Stimulated activated CD4-positive, alpha-beta T cell treated with anti-CD3 and anti-CD28 coated beads, Interleukin-2, amount 100 ng/mL, for 24 hours (primary cell): ENCODE measurements at regions not wholly inside any gene's neighbourhood (a gene's known extent, or its start where the extent isn't known, plus 50 kb on each side); places are given as distances from the start of the nearest gene placed in this dataset.

Experiments used
- DNase-seq, 2 donors: peaks; one replicate each; pipeline ENCODE4 v3.0.0-alpha.2; 2020

DNA sequence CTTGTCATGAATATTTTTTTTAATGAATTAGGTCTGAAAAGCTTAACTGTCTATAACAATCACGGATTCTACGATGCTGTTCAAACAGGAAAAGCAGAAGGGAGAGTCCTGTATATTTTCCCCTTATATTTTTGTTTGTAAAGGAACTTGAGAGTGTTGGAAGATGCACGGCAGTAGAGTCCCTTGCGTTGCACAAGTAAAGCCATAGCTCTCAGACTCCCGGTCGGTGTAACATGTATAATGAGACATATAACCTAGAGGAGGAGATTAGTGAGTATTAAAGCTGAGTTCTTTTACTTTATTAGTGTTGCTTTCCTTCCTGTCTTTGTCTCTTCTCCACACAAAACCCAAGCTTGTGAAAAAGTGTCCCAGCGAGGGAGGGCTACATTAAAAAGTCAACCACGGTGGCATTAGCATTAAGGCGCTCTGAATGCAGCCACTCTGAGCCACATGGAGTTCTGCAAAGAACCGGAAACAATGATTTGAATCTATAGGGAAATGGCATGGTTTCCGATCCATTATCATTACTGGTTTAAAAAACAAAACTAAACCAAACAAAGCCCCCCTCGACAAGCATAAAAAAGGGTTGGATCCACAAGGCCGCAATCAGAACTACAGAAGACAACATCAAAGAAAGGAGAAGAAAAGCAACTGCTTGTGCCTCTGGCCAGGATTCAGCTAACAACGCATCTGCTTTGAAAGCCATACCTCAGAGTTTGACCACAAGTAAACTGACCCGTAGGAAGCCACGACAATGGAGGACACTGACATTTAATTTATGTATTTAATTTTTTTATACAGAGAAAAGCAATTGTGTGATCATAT, 356.8 kb downstream of the LMO4 start:
- DNase-seq: no peak

DNA sequence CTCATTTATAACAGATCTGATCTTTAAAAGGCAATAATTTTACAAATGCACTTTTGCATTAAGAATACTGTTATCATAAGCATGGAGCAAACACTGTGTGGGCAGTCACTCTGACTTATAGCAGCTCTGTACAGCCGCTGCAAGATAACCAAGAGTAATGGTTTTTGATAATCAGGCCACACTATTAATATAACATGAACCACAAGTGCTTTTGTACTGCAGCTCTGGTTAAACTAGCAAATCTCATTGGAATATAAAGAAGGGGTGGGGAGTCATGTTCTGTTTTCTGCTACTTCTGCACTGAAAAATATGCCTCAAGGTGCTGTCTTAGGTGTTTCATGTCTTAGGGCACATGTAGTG, 357.4 kb downstream of the LMO4 start:
- no peak for DNase-seq

DNA sequence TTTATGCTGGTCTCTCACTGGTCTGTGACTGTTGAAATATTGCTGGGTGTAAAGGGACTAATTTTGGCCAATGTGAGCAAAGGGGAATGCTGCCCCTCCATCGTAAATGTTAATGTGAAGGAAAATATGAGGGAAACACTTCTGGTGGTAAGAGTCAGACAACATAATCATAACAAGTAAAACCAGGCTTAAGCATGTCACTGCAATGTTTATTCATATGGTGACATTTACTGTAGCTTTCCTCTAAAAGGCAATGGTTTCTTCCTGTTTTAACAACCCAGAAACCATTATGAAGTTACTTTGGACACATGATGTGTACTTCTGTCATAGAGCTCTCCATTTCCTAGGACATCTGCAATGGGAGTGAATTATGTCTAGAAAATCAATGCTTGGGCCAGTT, 358.0 kb downstream of the LMO4 start:
- no peak for DNase-seq

DNA sequence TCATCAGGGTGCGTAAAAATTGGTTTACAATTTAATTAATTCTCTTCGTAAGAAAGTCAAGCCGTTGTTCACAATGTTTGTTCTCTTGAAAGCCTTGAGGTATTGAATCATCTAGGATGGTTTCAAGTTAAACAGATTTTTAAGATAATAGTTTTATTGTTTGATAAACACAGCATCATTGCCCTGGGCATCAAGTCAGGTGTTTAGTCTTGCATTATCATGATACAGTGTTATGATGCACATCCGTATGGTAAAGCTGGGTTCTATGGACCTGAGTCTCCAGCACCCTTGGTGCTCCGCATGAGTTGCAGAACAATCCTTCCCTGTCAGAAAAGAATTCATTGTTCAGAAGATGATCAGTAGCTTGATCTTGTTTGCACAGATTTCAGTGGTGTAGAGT, 359.5 kb downstream of the LMO4 start:
- no peak for DNase-seq

DNA sequence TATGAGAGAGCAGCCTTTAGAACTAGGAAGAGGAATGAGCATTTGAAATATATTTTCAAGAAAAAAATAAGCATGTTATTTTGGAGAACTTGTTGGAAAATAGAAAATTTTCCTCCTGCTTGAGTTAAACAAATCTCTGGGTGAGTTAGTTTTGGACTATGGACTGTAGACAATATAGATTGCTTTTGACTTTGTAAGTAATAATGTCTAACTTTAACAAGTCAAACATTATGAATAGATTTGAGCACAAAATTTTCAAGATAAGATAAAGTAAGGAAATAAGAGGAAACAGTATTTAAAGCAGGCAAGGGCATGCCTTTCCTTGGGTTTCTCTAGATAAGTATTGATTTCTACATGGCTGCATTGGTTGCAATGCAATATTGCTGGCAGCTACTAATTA, 360.8 kb downstream of the LMO4 start:
- no peak for DNase-seq

DNA sequence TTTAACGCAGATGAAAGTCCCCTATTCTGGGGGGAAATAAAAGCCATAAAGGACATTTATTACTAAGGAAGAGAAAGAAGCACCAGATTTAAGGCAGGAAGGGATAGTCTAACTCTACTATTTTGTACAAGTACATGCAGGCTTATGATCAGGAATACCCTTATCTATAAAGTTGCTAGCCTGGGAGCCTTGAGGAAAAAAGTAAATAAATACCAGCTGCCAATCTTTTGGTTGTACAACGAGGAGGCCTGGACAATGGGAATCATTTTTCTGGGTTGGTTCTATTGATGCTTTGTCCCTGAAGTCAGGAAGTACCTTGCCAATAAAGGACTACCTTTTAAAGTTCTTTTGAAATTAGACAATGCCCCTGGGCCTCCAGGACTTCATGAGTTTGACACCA, 367.8 kb downstream of the LMO4 start:
- no peak for DNase-seq

DNA sequence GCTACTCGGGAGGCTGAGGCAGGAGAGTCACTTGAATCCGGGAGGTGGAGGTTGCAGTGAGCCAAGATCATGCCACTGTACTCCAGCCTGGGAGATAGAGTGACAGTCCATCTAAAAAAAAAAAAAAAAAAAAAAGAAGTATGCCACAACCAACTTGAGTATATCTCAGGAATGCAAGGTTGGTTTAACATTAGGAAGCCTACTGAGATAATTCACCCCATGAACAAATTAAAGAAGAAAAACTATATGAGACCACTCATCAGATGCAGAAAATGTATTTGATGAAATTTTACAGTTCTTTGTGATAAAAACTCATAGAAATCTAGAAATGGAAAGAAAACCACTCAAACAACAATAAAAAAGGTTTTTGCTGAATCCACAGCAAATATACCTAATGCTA, 373.8 kb downstream of the LMO4 start:
- no peak for DNase-seq

DNA sequence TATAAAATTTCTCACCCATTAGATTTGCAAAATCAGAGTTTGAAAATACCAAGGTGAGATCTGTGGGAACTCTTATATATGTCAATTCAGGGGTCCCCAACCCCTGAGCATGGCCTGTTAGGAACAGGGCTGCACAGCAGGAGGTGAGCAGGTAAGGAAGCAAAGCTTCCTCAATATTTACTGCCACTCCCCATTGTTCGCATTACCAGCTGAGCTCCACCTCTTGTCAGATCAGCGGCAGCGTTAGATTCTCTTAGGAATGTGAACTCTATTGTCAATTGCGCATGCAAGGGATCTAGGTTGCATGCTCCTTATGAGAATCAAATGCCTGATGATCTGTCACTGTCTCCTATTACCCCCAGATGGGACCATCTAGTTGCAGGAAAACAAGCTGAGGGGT, 376.6 kb downstream of the LMO4 start:
- no peak for DNase-seq

DNA sequence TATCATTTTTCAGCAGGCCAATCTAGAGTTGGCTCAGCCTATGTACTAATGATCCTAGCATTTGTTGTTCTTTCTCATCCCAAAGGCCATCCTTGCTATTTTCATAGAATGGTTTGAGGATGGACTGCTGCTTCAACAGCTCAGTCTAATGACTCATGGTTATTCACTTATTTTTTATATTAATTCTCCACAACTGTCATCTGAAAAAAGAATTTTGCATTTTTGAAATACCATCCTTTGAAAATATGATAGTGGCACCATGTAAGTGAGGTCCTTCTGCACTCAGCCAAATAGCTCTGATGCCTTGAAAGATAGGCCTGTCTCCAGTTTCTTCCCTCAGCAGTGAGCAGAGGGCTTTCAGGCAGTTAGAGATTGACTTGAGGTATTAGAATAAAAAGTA, 377.5 kb downstream of the LMO4 start:
- DNase-seq: no peak

DNA sequence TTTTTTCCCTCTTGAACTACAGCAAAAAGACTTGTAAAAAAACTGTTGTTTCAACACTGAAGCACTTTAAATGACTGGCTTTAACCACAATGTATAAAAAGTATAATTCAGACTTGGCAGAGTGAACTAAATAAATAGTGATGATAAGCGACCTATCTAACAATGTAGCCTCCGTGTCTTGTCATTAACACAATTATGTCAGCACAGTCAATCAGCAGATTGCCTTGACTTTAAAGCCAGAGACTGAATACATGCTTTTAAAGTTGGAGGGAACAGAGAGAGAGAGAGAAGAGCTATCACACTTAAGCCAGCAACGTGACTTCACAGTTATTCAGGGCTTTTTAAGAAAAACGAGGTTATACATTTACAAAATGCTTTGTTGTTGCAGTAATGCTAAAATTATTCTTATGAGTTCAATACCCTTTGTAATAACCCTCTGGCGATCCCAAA, 378.1 kb downstream of the LMO4 start:
- no peak for DNase-seq

DNA sequence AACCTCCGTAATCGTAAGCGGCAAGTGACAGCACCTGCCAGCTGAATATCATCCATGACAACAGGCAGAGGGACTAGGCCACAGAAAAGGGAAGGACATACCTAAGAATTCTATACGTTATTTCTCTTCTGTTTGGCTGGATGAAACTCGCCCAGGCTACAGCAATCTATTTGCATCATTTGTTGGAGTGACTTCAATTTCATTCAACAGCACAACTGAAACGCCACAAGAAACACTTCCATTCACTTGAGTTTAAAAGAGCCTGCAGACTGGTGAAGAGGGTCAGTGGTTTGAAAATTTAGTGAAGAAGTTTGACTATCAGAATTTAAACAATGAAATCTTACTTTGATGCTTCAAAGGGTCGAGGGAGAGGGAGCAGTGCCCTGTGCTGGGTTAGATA, 378.7 kb downstream of the LMO4 start:
- no peak for DNase-seq

DNA sequence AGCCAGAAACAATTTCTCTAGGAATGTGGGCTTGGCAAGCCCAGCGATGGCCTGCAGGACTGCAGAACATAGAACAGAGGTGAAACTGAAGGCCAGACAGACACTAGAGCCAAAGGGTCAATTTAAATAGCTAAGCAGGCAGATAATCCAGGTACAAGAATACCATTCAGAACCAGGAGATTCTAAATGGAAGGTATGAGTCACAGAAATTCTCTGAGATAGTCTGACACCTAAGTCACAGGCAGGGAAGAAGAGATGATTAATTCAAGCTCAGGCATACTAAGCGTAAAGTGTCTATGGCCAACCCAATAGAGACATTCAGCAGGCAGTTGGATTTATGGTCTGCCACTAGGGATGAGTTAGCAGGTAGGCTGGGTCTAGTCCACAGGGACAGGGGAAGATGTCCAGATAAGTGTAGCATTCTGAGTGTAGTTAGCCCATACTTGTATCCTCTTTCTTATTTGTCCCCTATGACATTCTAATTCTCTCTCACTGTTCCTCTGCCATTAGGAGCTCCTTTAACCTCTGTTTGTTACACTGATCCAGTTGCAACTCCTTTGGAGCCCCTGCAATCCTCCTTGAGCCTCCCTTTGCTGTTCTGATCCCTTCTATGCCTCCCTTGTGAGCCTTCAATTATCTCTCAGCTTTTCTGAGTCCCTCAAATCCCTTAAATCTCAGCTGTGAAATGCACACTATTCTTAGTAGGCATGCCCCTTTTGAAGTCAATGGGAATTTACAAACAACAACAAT, 383.8 kb downstream of the LMO4 start:
- DNase-seq: no peak

DNA sequence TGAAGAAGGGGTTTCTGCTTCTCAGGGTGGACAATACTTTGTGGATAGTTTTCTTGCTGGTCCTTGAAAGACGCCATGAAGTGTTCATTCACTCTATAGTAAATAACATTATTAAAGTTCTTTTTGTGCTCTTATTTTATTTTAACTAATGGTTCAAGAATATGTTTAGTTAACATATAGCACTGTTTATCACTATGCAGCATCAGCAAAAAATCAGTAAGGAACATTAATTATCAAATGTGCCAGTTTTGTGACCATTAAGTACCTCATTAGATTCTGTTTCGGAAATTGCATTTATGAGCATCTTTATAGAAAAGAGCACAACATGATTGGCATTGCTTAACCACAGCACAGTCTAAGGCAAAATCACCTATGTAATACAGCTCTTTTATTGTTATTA, 385.6 kb downstream of the LMO4 start:
- DNase-seq: no peak

DNA sequence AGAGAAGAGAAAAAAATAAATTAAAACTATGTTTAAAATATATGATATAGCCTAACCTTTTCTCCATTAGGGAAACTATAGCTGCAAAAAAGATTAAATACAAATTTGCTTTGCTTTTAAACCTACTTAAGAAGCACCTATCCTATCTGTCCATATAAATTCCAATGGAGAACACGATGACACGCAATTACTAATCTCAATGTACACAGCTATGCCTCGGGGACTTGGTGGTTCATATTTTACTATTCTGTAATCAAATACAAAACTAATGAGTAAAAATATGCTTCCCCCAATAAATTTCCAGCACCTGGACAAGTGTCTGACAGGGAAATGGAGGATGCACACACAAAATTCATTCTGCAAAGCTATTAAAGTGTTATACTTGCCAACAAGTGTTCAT, 386.4 kb downstream of the LMO4 start:
- no peak for DNase-seq

DNA sequence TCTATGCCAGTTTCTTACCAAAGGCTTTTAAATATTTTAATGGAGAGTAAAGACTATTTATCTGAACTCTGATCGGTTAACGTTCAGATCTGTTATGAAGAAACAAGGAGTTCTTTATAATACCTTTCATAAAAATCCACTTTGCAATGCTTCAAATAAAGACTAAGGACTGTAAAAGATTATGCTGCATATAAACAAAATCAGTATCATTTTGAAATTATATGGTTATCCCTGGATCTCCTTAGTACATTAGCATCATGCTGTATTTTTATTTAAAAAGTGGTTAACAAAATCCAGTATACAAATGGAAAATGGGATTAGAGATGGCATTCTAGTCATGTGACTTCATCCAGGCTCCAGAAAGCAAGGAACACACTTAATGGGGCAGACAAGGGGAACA, 386.8 kb downstream of the LMO4 start:
- DNase-seq: no peak

DNA sequence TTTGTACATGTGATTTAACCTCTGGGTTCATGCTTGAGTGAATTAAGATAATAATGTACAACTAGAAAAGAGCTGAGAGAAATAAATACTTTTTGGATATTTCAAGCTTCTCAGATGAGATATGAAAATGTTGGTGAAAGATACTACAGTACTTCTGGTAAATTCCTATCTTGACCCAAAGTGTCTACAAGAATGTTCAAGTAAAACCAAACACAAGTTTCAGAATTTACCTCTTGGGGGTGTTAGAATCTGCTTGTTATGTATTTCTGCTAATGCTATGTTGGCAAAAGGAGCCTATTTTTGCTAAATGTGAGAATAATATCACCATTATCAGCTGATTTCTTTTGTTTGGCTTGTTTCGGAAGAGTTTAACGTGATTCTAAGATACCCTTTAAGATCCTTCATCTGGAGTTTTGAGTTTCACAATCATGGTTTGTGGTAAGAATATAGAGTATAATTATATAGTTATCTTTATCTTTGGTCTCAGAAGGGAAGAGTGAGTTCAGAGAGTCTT, 388.5 kb downstream of the LMO4 start:
- no peak for DNase-seq

DNA sequence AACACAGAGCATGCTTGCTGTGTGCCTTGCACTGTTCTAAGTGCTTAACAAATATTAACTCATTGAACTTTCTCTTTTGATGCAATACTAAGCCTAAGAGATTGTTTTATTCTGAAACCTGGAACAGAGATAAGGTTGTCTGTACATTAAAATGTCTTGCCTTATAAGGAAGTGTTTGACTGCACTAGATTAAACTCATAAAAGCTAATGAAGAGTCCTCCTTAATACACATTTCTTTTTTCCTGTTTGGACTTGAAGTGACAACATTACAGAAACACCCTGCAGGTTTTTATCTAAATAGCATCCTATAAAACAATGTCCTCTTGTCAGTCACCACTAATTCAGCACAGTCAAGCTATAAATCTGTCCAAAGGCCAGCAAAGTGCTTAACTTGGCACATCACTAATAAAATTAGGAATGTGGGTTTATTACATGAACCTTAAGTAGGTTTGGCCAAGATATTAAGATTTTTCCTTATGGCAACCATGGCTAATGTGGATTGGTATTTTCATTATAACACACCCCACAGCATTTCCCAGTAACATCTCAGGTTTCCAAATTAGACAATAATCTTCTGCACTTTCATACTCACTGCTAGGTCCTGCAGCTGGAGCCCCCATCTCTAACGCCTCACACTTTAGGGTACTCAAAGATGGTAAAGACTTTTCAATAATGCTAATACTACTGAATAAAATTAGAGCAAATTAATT, 389.7 kb downstream of the LMO4 start:
- DNase-seq: no peak

DNA sequence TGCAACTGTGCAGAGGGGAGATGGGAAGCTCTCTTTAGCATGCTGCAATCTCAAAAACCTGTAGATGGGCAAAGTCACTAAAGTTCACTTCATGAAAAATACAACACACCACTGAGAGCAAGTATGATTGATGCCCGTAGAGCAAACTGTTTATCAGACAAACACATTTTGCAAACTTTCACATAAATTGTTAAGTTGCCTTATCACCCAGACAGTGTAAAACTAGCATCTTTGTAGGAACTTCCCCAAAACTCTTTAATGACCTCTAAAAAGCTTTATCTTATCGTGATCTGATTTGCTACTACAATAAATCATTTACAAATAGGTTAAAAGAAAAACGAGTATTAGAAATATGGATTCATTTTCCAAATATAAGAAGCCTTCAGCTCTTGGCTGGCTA, 391.0 kb downstream of the LMO4 start:
- DNase-seq: no peak

DNA sequence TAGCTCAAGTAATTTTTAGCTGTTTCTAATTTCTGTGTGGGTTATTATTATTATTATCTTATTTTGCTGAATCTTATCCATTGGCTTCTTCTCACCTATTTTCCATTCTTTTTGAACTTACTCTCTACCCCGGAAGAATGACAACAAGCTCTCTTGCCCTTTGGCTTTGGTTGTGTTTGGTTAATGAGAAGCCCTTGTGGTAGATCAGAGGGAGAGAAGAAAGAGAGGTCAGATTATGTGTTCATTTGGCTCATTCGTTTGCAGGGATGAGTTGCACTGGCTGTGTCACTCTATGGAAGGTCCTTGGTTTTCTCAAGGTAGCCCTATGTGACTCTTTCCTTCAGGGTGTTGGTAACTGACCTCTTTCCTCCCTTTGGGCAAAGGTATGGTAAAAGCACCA, 391.9 kb downstream of the LMO4 start:
- no peak for DNase-seq

DNA sequence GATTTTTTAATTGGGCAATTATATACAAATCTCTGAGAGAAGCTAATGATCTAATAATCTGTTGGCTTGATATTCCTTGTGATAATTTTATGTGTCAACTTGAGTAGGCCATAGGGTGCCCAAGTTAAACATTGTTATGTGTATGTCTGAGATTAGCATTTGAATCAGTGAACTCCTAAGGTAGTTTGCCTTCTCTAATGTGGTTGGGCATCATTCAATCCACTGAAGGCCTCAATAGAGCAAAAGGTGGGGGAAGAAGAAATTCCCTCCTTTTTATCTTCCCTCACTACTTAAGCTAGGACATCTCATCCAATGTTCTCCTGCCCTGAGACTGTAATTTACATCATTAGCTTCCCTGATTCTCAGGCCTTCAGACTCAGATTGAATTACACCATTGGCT, 394.5 kb downstream of the LMO4 start:
- no peak for DNase-seq

DNA sequence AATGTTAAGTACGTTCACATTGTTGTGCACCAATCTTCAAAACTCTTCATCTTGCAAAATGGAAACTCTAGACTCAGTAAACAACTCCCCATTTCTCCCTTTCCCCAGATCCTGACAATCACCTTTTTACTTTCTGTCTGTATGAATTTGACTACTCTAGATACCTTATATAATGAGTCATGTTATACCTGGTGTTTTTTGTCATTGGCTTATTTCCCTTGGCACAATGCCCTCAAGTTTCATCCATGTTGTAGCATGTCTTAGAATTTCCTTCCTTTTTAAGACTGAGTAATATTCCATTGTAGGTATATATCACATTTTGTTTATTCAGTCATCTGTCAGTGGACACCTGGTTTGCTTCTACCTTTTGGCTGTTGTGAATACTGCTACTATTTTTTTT, 399.5 kb downstream of the LMO4 start:
- no peak for DNase-seq

DNA sequence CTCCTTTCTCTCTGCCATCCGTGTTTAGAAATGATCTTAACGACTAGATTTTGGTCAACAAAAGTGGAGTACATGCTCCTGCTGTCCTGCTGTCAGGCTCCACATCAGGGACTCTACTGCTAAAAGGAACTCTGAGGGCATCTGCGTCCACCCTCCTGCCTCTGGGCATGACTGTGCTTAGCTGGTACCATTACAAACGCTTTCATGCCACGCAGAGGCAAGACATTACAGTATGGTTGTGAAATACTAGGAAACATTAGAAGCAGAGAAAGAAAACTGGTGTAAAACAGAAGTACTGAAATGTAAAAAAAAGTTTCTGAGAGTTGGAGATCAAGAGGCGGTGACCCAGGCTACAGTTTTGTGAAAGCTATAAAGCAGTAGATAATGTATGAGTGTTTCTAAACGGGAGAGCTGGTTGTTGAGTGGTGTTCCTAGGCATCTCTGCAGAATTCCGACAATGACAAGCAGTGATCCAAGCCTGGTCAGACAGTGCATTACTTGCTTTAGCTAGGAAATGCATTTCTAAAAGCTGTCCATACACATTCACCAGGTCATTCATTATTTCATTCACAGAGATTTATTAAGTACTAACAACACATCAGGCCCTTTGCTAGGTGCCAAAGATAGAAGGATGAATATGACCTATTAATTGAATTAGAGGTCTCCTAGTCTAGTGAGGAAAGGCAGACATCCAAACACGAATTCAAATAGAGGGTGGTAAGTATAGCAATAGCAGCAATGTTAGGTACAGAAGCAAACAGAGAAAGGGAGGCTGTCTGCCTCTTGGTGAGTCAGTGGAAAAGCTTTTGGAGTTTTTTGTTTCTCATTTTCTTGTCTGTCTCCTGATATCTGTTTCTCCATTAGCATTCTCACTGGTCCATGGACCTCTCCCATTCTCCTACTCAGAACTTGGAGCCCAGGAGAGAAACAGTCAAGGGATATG, 401.9 kb downstream of the LMO4 start:
- DNase-seq: no peak

DNA sequence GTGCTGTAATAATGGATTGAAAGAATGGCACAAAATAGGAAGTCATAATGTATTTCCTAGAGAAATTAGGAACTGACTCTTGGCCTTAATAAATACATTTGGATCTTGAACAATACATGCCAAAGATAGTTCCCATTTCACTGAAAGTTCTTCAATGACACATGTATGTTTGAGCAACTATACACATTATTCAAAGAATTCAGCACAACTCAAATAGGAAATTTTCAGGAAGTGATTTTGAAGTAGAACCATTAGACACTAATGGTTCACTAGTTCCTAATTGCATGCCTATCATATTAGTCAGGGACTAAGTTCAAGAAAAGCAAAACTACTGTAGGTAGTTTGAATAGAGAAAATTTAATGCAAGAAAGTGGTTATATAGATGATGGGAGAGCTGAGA, 404.7 kb downstream of the LMO4 start:
- DNase-seq: no peak
